Smooth muscle cell (in vitro differentiated cells): ENCODE measurements at regions not wholly inside any gene's neighbourhood (a gene's known extent, or its start where the extent isn't known, plus 50 kb on each side); places are given as distances from the start of the nearest gene placed in this dataset.

ENCODE experiments used
- DNase-seq: peaks from one replicate; lab custom pipeline; 2025; ENCODE audit not compliant: unreplicated experiment; lab: John Stamatoyannopoulos, UW
- H2AFZ ChIP-seq: fragments of 200-600 bp; sonication (generic); 2 replicates; pipeline ENCODE4 v1.6.0; 2016; ENCODE audit warnings: antibody characterized with exemption, low read depth, mild to moderate bottlenecking
- H3F3A ChIP-seq: fragments of 200-600 bp; sonication (generic); 2 replicates; pipeline ENCODE4 v1.6.0; 2017; ENCODE audit warnings: antibody characterized with exemption, low read depth
- H3K27ac ChIP-seq: fragments of 200-600 bp; sonication (generic); 2 replicates; pipeline ENCODE4 v1.5.1; 2016; ENCODE audit warnings: low read depth, mild to moderate bottlenecking
- H3K27me3 ChIP-seq: fragments of 200-600 bp; sonication (generic); 2 replicates; pipeline ENCODE4 v1.6.1; 2016; ENCODE audit warnings: low read depth, mild to moderate bottlenecking
- H3K36me3 ChIP-seq: fragments of 200-600 bp; sonication (generic); 2 replicates; pipeline ENCODE4 v1.5.1; 2016; ENCODE audit warnings: low read depth
- H3K4me1 ChIP-seq: fragments of 200-600 bp; sonication (generic); 2 replicates; pipeline ENCODE4 v1.5.1; 2016; ENCODE audit warnings: low read depth
- H3K4me2 ChIP-seq: fragments of 200-600 bp; sonication (generic); 2 replicates; pipeline ENCODE4 v1.6.0; 2016; ENCODE audit warnings: mild to moderate bottlenecking
- H3K4me3 ChIP-seq: fragments of 200-600 bp; sonication (generic); 2 replicates; pipeline ENCODE4 v1.5.1; 2016; ENCODE audit warnings: mild to moderate bottlenecking
- H3K79me2 ChIP-seq: fragments of 200-600 bp; sonication (generic); 2 replicates; pipeline ENCODE4 v1.6.0; 2016; ENCODE audit warnings: low read depth, mild to moderate bottlenecking
- H3K9ac ChIP-seq: fragments of 200-600 bp; sonication (generic); 2 replicates; pipeline ENCODE4 v1.6.0; 2016; ENCODE audit warnings: low read depth
- H3K9me3 ChIP-seq: fragments of 200-600 bp; sonication (generic); replicated peaks from 2 replicates; pipeline ENCODE4 v1.5.1; 2016; ENCODE audit warnings: low read depth
- H4K20me1 ChIP-seq: fragments of 200-600 bp; sonication (generic); 2 replicates; pipeline ENCODE4 v1.6.0; 2016; ENCODE audit warnings: low read depth
- CTCF ChIP-seq: fragments of 200-600 bp; sonication (generic); IDR thresholded peaks from 2 replicates; pipeline ENCODE4 v1.5.1; 2017; ENCODE audit warnings: borderline replicate concordance, mild to moderate bottlenecking, antibody characterized with exemption; ENCODE audit not compliant: insufficient read depth, poor library complexity, severe bottlenecking
- WGBS: methylation state at CpG from one replicate; pipeline ENCODE4 v1.1.7; 2016; ENCODE audit warnings: low lambda C conversion rate; 5-methylcytosine and 5-hydroxymethylcytosine counted together

- no peaks in the 10 kb centered on the region for H4K20me1 ChIP-seq
- no peak overlapping the region for H3K9ac ChIP-seq
- TF ChIP-seq CTCF: no peak
- no peaks in the 10 kb centered on the region for H3K79me2 ChIP-seq
- no peak overlapping the region for H3K4me3 ChIP-seq
- no peak overlapping the region for H3K27ac ChIP-seq
- no peak for DNase-seq
- H3K4me1 ChIP-seq: no peaks in the 10 kb centered on the region
- peaks cover 15% of the 10 kb centered on the region for H3K27me3 ChIP-seq
- no peaks in the 10 kb centered on the region for H3K36me3 ChIP-seq
- H3K4me2 ChIP-seq: no peak overlapping the region
- H3F3A ChIP-seq: no peaks in the 10 kb centered on the region
- H2AFZ ChIP-seq: no peak overlapping the region
- H3K9me3 ChIP-seq: no peaks in the 10 kb centered on the region
- WGBS: 100% methylated on average over 1 of the region's 1 CpG
Observed at GRCh38 chr3:35950021-35950420, 310.7 kb downstream of the ARPP21 start.

- no peak overlapping the region for H2AFZ ChIP-seq
- peaks cover 21% of the 10 kb centered on the region for H3K27me3 ChIP-seq
- TF ChIP-seq CTCF: no peak
- no peak overlapping the region for H3K27ac ChIP-seq
- no peaks in the 10 kb centered on the region for H3K9me3 ChIP-seq
- H3K36me3 ChIP-seq: no peaks in the 10 kb centered on the region
- H3K4me1 ChIP-seq: no peaks in the 10 kb centered on the region
- H3K9ac ChIP-seq: no peak overlapping the region
- no peak for DNase-seq
- no peaks in the 10 kb centered on the region for H3K79me2 ChIP-seq
- no peak overlapping the region for H3K4me3 ChIP-seq
- H3K4me2 ChIP-seq: no peak overlapping the region
- no peaks in the 10 kb centered on the region for H3F3A ChIP-seq
- no peaks in the 10 kb centered on the region for H4K20me1 ChIP-seq
Observed at GRCh38 chr3:35954413-35954812, 315.1 kb downstream of the ARPP21 start.

GRCh38 chr3:35965908-35966307 is 326.6 kb downstream of the ARPP21 start:
- DNase-seq: no peak
- H4K20me1 ChIP-seq: no peaks in the 10 kb centered on the region
- no peak overlapping the region for H3K9ac ChIP-seq
- TF ChIP-seq CTCF: peak; percentile 68
- H3K36me3 ChIP-seq: no peaks in the 10 kb centered on the region
- H3F3A ChIP-seq: no peaks in the 10 kb centered on the region
- 23% methylated on average over 2 of the region's 2 CpGs for WGBS
- no peak overlapping the region for H3K4me3 ChIP-seq
- H3K79me2 ChIP-seq: no peaks in the 10 kb centered on the region
- H3K9me3 ChIP-seq: no peaks in the 10 kb centered on the region
- H3K27ac ChIP-seq: no peak overlapping the region
- H3K4me1 ChIP-seq: no peaks in the 10 kb centered on the region
- H2AFZ ChIP-seq: no peak overlapping the region
- no peak overlapping the region for H3K4me2 ChIP-seq
- H3K27me3 ChIP-seq: peaks cover 29% of the 10 kb centered on the region

GRCh38 chr3:35966629-35967464 is 327.5 kb downstream of the ARPP21 start:
- H3K4me3 ChIP-seq: no peak overlapping the region

More at GRCh38 chr3:35966629-35967464, 327.5 kb downstream of the ARPP21 start:
- Histone ChIP-seq H3K9me3 (no peaks in the 10 kb centered on the region), H3K27ac (no peak overlapping the region), H3F3A (no peaks in the 10 kb centered on the region), H3K36me3 (no peaks in the 10 kb centered on the region), H3K27me3 (peaks cover 29% of the 10 kb centered on the region), H3K4me1 (no peaks in the 10 kb centered on the region), H4K20me1 (no peaks in the 10 kb centered on the region), H3K79me2 (no peaks in the 10 kb centered on the region), H3K9ac (no peak overlapping the region), H2AFZ (no peak overlapping the region), H3K4me2 (no peak overlapping the region)
- TF ChIP-seq CTCF: no peak
- 86% methylated on average over 3 of the region's 3 CpGs for WGBS
- DNase-seq: no peak
